Neural crest cell (in vitro differentiated cells): ENCODE measurements at regions not wholly inside any gene's neighbourhood (a gene's known extent, or its start where the extent isn't known, plus 50 kb on each side); places are given as distances from the start of the nearest gene placed in this dataset.

Experiments
- DNase-seq: peaks from one replicate; pipeline ENCODE4 v3.0.0; 2021; ENCODE audit warnings: low read depth, mixed read lengths, low spot score
- H3K27ac Mint-ChIP-seq: one replicate; pipeline ENCODE4 v1.8.0; 2021; ENCODE audit warnings: mild to moderate bottlenecking, mixed read lengths; ENCODE audit not compliant: unreplicated experiment
- H3K27me3 Mint-ChIP-seq: 2 replicates; pipeline ENCODE4 v1.8.0; 2021; ENCODE audit warnings: low read depth, mild to moderate bottlenecking, mixed read lengths
- H3K36me3 Mint-ChIP-seq: 2 replicates; pipeline ENCODE4 v1.8.0; 2021; ENCODE audit warnings: low read depth, mild to moderate bottlenecking, mixed read lengths
- H3K4me1 Mint-ChIP-seq: 2 replicates; pipeline ENCODE4 v1.8.0; 2021; ENCODE audit warnings: mixed read lengths
- H3K4me3 Mint-ChIP-seq: one replicate; pipeline ENCODE4 v1.8.0; 2021; ENCODE audit warnings: mild to moderate bottlenecking, mixed read lengths
- H3K9me3 Mint-ChIP-seq: 2 replicates; pipeline ENCODE4 v1.8.0; 2021; ENCODE audit warnings: mixed read lengths
- TF ChIP-seq, protein P1 (sequence below): fragments of 200-600 bp; sonication (generic); conservative IDR thresholded peaks from 2 replicates; pipeline ENCODE4 v1.5.0; 2021; ENCODE audit warnings: antibody characterized with exemption, mild to moderate bottlenecking

DNA sequence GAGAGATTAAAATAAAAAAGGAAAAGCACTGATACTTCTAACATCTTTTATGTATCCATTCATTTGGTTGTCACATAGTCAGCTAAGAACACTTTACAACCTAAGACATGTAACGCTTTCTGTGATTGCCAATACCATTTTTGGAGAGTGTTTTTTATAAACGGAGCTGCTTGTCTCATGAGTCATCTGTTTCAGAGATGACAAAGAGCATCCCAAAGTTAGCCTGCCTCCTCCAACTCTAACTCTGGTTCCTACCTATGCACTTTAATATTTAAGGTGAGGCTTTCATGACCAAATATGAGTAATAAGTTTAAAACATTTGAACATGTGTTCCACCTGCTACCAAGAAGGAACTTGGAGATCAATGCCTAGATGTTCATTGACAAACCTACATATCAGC lies 260.1 kb upstream of the SMIM21 start:
- no peaks in the 10 kb centered on the region for H3K27me3 Mint-ChIP-seq
- H3K36me3 Mint-ChIP-seq: no peaks in the 10 kb centered on the region
- H3K4me1 Mint-ChIP-seq: no peaks in the 10 kb centered on the region
- H3K9me3 Mint-ChIP-seq: peaks cover 3% of the 10 kb centered on the region
- no peak overlapping the region for H3K4me3 Mint-ChIP-seq
- DNase-seq: no peak
- H3K27ac Mint-ChIP-seq: no peak overlapping the region
- TF ChIP-seq, protein P1, sequence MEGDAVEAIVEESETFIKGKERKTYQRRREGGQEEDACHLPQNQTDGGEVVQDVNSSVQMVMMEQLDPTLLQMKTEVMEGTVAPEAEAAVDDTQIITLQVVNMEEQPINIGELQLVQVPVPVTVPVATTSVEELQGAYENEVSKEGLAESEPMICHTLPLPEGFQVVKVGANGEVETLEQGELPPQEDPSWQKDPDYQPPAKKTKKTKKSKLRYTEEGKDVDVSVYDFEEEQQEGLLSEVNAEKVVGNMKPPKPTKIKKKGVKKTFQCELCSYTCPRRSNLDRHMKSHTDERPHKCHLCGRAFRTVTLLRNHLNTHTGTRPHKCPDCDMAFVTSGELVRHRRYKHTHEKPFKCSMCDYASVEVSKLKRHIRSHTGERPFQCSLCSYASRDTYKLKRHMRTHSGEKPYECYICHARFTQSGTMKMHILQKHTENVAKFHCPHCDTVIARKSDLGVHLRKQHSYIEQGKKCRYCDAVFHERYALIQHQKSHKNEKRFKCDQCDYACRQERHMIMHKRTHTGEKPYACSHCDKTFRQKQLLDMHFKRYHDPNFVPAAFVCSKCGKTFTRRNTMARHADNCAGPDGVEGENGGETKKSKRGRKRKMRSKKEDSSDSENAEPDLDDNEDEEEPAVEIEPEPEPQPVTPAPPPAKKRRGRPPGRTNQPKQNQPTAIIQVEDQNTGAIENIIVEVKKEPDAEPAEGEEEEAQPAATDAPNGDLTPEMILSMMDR: no peak

DNA sequence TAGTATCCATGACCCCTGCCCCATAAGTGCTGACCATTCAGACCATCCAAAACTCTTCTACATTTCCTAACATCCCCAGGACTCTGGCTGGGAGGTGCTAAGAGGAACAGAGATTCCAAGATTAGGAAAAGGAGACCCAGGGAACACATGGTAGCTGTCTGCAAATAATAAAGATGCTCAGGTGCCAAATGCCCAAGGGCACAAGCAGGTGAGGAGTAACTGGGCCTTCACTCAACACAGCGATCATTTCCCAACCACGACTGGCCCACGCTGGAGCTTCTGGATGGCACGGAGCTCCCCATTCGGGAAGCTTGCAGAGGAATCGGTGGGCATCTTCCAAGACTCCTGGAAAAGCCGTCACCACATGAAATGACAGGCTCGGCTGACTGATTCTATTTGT lies 255.9 kb upstream of the SMIM21 start:
- no peak overlapping the region for H3K27ac Mint-ChIP-seq
- TF ChIP-seq, protein P1: no peak
- H3K27me3 Mint-ChIP-seq: no peaks in the 10 kb centered on the region

DNA sequence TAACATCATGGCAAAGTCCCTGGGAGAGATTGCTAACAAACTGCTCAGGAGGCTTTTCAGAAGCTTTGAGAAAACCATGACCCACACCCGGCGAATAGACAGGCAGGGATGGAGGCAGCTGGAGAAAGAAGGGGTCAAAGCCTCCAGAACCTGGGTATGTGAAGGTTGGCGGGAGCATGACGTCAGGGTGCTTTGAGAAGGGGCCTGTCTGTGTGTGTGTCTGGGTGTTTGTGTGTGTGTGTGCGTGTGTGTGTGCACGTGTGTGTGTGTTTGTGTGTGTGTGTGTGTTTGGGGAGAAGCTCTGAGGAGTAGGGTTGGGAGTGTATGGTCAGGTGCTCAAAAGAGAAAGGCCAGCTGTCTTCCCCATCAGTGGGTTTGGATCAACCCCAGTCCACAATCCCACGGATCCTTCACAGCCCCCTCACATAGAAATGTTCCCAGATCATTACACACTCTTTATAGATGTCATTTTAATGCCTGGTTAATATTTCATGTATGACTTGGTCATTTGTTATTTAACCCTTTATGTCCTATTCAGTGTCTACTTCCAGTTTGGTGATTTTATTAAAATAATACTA lies 254.1 kb upstream of the SMIM21 start:
- TF ChIP-seq, protein P1: no peak
- Mint-ChIP-seq H3K4me1 (no peaks in the 10 kb centered on the region), H3K9me3 (no peaks in the 10 kb centered on the region), H3K4me3 (no peak overlapping the region), H3K27me3 (no peaks in the 10 kb centered on the region), H3K27ac (no peak overlapping the region), H3K36me3 (no peaks in the 10 kb centered on the region)
- no peak for DNase-seq

More for the DNA sequence above, 255.9 kb upstream of the SMIM21 start:
- Mint-ChIP-seq H3K4me1 (no peaks in the 10 kb centered on the region), H3K4me3 (no peak overlapping the region), H3K9me3 (no peaks in the 10 kb centered on the region), H3K36me3 (no peaks in the 10 kb centered on the region)
- no peak for DNase-seq

DNA sequence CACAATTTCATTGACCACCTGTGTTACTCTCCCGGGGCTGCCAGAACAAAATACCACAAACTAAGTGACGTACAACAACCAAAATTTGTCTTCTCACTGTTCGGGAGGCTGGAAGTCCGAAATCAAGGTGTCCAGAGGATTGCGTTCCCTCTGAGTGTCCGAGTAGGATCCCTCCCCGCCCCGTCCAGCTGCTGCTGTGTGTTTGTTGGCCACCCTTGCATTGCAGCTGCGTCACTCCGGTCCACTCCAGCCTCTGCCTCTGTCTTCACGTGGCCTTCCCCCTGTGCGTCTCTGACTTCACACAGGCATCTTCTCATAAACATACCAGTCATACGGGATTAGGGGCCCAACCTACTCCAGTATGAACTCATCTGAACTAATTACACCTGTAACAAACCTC lies 251.8 kb upstream of the SMIM21 start:
- H3K27ac Mint-ChIP-seq: no peak overlapping the region
- TF ChIP-seq, protein P1: no peak

DNA sequence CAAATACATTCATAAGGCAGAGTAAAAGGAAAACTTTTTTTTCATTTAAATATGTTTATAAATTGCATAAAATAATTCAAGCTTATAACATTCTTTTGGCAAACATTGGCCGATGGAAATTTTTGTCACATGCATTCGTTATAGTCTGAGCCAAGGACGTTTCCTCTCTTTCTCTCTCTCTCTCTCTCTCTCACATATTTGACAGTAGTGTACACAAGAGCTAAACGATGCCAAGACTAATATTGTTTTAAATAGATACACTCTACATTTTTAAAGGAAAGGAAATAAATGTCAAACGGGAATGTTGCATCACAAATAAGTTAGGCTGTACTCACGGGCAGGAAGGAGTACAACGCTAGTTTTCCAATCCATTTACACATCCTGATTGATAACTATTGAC lies 251.1 kb upstream of the SMIM21 start:
- TF ChIP-seq, protein P1: no peak
- Mint-ChIP-seq H3K4me1 (no peaks in the 10 kb centered on the region), H3K9me3 (peaks cover 4% of the 10 kb centered on the region), H3K4me3 (no peak overlapping the region), H3K27me3 (no peaks in the 10 kb centered on the region), H3K36me3 (no peaks in the 10 kb centered on the region), H3K27ac (no peak overlapping the region)
- DNase-seq: no peak

More for the DNA sequence above, 251.8 kb upstream of the SMIM21 start:
- Mint-ChIP-seq H3K36me3 (no peaks in the 10 kb centered on the region), H3K27me3 (no peaks in the 10 kb centered on the region), H3K9me3 (peaks cover 4% of the 10 kb centered on the region), H3K4me3 (no peak overlapping the region), H3K4me1 (no peaks in the 10 kb centered on the region)
- DNase-seq: no peak
